ENCODE measurements at regions not wholly inside any gene's neighbourhood (a gene's known extent, or its start where the extent isn't known, plus 50 kb on each side); places are given as distances from the start of the nearest gene placed in this dataset.
"Not testable (repeated sequence)": the region's sequence is repeated elsewhere in the genome, so short reads cannot be mapped to it uniquely, and the experiment has no call there.

GRCh38 chr15:24856397-24857390 is 98.1 kb upstream of the SNRPN start:
- H3K27me3 ChIP-seq (ENCODE audit: insufficient read depth, low read depth, low read length) = no peaks in the 10 kb centered on the region
- no peaks in the 10 kb centered on the region for H3K9me2 ChIP-seq (ENCODE audit: insufficient read depth, low read length)
- H3K9ac ChIP-seq (ENCODE audit: low read length) = peak overlapping the region; percentile 73
- TF ChIP-seq RAD21 (conservative IDR thresholded peaks at IDR 0.05) = no peak
- TF ChIP-seq POLR2AphosphoS5 (IDR thresholded peaks at IDR 0.05) = peak; percentile 93
- no peak for TF ChIP-seq SMC3 (conservative IDR thresholded peaks at IDR 0.05; ENCODE audit: poor library complexity)
- TF ChIP-seq, protein P1, sequence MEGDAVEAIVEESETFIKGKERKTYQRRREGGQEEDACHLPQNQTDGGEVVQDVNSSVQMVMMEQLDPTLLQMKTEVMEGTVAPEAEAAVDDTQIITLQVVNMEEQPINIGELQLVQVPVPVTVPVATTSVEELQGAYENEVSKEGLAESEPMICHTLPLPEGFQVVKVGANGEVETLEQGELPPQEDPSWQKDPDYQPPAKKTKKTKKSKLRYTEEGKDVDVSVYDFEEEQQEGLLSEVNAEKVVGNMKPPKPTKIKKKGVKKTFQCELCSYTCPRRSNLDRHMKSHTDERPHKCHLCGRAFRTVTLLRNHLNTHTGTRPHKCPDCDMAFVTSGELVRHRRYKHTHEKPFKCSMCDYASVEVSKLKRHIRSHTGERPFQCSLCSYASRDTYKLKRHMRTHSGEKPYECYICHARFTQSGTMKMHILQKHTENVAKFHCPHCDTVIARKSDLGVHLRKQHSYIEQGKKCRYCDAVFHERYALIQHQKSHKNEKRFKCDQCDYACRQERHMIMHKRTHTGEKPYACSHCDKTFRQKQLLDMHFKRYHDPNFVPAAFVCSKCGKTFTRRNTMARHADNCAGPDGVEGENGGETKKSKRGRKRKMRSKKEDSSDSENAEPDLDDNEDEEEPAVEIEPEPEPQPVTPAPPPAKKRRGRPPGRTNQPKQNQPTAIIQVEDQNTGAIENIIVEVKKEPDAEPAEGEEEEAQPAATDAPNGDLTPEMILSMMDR (IDR thresholded peaks at IDR 0.05; ENCODE audit: poor library complexity, severe bottlenecking) = peak; percentile 66
- no peak for TF ChIP-seq MXI1 (conservative IDR thresholded peaks at IDR 0.05; ENCODE audit: poor library complexity, severe bottlenecking)
- peak; percentile 11 for TF ChIP-seq EP300 (conservative IDR thresholded peaks at IDR 0.05; ENCODE audit: poor library complexity, severe bottlenecking)
- peak; percentile 67 for TF ChIP-seq TAF1 (IDR thresholded peaks at IDR 0.05; ENCODE audit: low read depth)
- peak; percentile 84 for TF ChIP-seq REST (IDR thresholded peaks at IDR 0.05; ENCODE audit: borderline replicate concordance)
- no peaks in the 10 kb centered on the region for H3K9me3 ChIP-seq (ENCODE audit: low read length)
- no peaks in the 10 kb centered on the region for H3K36me3 ChIP-seq (ENCODE audit: insufficient read depth, low read length)
- peaks cover 26% of the 10 kb centered on the region for H3K79me2 ChIP-seq (replicated peaks; ENCODE audit: insufficient read depth, low read length)
- H4K20me1 ChIP-seq (ENCODE audit: insufficient read depth) = no peaks in the 10 kb centered on the region
- H2AFZ ChIP-seq (ENCODE audit: low read depth, low read length) = no peak overlapping the region
- no peak overlapping the region for H3K4me2 ChIP-seq (ENCODE audit: low read length)
- peak overlapping the region; percentile 64 for H3K4me3 ChIP-seq (ENCODE audit: low read length)
- peak overlapping the region; percentile 84 for H3K27ac ChIP-seq (ENCODE audit: low read length)
- no peaks in the 10 kb centered on the region for H3F3A ChIP-seq (ENCODE audit: insufficient read depth, low read length, poor library complexity, severe bottlenecking)

DNA sequence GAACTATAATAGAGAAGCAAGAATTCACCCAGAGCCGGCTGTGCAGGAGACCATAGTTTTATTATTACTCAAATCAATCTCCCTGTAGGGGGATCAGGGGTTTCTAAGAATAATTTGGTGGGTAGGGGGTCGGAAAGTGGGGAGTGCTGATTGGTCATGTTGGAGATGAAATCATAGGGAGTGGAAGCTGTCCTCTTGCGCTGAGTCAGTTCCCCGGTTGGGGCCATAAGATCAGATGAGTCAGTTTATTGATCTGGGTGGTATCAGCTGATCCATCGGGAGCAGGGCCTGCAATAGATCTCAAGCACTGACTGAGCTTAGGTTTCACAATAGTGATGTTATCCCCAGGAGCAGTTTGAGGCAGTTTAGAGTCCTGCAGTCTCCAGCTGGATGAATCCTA is 97.0 kb upstream of the SNRPN start:
- Histone ChIP-seq H3K4me3 (ENCODE audit: low read length) (peak overlapping the region; percentile 64), H3K79me2 (replicated peaks; ENCODE audit: insufficient read depth, low read length) (peaks cover 31% of the 10 kb centered on the region)

GRCh38 chr15:24858183-24858582 is 96.6 kb upstream of the SNRPN start:
- H3F3A ChIP-seq (ENCODE audit: insufficient read depth, low read length, poor library complexity, severe bottlenecking); H3K36me3 ChIP-seq (ENCODE audit: insufficient read depth, low read length); H2AFZ ChIP-seq (ENCODE audit: low read depth, low read length); H3K9me2 ChIP-seq (ENCODE audit: insufficient read depth, low read length); H4K20me1 ChIP-seq (ENCODE audit: insufficient read depth); H3K9me3 ChIP-seq (ENCODE audit: low read length); H3K27me3 ChIP-seq (ENCODE audit: insufficient read depth, low read depth, low read length): not testable (repeated sequence)
- Histone ChIP-seq H3K79me2 (replicated peaks; ENCODE audit: insufficient read depth, low read length) (peaks cover 31% of the 10 kb centered on the region), H3K4me3 (ENCODE audit: low read length) (peak overlapping the region; percentile 64), H3K27ac (ENCODE audit: low read length) (peak overlapping the region; percentile 84), H3K9ac (ENCODE audit: low read length) (peak overlapping the region; percentile 73), H3K4me2 (ENCODE audit: low read length) (peak overlapping the region; percentile 19)

More for the DNA sequence above, 97.0 kb upstream of the SNRPN start:
- no peaks in the 10 kb centered on the region for H4K20me1 ChIP-seq (ENCODE audit: insufficient read depth)
- H3K36me3 ChIP-seq (ENCODE audit: insufficient read depth, low read length) = no peaks in the 10 kb centered on the region
- TF ChIP-seq REST (IDR thresholded peaks at IDR 0.05; ENCODE audit: borderline replicate concordance) (peak; percentile 11), POLR2AphosphoS5 (IDR thresholded peaks at IDR 0.05) (peak; percentile 63), TAF1 (IDR thresholded peaks at IDR 0.05; ENCODE audit: low read depth) (peak; percentile 50), EZH2 (IDR thresholded peaks at IDR 0.05; ENCODE audit: borderline replicate concordance, insufficient read depth, low read length, poor library complexity, severe bottlenecking) (no peak)
- no peak overlapping the region for H2AFZ ChIP-seq (ENCODE audit: low read depth, low read length)
- H3K27me3 ChIP-seq (ENCODE audit: insufficient read depth, low read depth, low read length) = no peaks in the 10 kb centered on the region
- peak overlapping the region; percentile 73 for H3K9ac ChIP-seq (ENCODE audit: low read length)
- peak overlapping the region; percentile 19 for H3K4me2 ChIP-seq (ENCODE audit: low read length)
- H3K27ac ChIP-seq (ENCODE audit: low read length) = peak overlapping the region; percentile 84
- H3F3A ChIP-seq (ENCODE audit: insufficient read depth, low read length, poor library complexity, severe bottlenecking) = no peaks in the 10 kb centered on the region
- H3K9me3 ChIP-seq (ENCODE audit: low read length) = no peaks in the 10 kb centered on the region
- H3K9me2 ChIP-seq (ENCODE audit: insufficient read depth, low read length) = no peaks in the 10 kb centered on the region

All from neural cell (in vitro differentiated cells).